Chondrocyte (in vitro differentiated cells): ENCODE measurements at regions not wholly inside any gene's neighbourhood (a gene's known extent, or its start where the extent isn't known, plus 50 kb on each side); places are given as distances from the start of the nearest gene placed in this dataset.

Source experiments
- DNase-seq: peaks from one replicate; pipeline ENCODE4 v3.0.0; 2021; ENCODE audit warnings: mixed read lengths, low spot score
- H3K27ac Mint-ChIP-seq: one replicate; pipeline ENCODE4 v1.8.0; 2021; ENCODE audit warnings: mild to moderate bottlenecking, moderate library complexity, mixed read lengths; ENCODE audit not compliant: unreplicated experiment
- H3K27me3 Mint-ChIP-seq: 2 replicates; pipeline ENCODE4 v1.8.0; 2021; ENCODE audit warnings: low read depth, mixed read lengths
- H3K36me3 Mint-ChIP-seq: 2 replicates; pipeline ENCODE4 v1.8.0; 2021; ENCODE audit warnings: low read depth, mixed read lengths
- H3K4me1 Mint-ChIP-seq: 2 replicates; pipeline ENCODE4 v1.8.0; 2021; ENCODE audit warnings: low read depth, mild to moderate bottlenecking, mixed read lengths
- H3K4me3 Mint-ChIP-seq: one replicate; pipeline ENCODE4 v1.8.0; 2021; ENCODE audit warnings: mild to moderate bottlenecking, moderate library complexity, mixed read lengths; ENCODE audit not compliant: unreplicated experiment
- H3K9me3 Mint-ChIP-seq: 2 replicates; pipeline ENCODE4 v1.8.0; 2021; ENCODE audit warnings: low read depth, mixed read lengths
- CTCF ChIP-seq: fragments of 200-600 bp; sonication (generic); IDR thresholded peaks from 2 replicates; pipeline ENCODE4 v1.5.0; 2021; ENCODE audit warnings: antibody characterized with exemption, mild to moderate bottlenecking, moderate library complexity

DNA sequence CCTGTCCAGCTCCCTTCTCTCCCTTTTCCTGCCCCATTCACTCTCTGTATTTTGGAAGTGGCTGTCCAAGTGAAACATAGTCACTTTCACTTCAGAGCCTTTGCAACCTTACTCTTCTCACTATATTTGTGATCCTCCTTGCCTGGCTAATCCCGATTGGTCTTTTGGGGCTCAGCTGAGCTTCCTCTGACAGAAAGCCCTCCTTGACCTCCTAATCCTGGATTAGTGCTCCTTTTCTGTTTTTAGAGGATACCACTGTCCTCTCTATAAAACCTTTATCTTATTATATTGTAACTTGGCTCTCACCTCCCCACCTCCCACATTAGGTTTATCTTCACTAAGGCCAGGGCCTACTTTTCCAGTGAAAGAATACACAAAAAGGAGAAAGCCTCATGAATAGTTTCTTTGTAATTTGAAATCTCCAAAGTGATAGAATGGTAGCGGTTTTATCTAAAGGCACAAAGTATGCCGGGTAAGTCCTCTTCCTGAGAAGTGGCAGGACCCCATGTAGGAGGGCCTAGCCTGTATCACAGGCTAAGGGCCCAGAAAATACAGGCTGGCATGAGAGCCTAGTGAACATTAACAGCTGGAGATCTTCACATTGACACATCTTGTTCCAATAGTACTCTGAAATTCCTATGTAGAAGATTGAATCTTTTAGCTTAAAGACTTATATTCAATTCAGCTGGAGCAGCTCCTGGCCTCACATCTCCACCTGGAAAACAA is 83.1 kb upstream of the GAREM1 start:
- no peak overlapping the region for H3K27ac Mint-ChIP-seq
- DNase-seq = no peak
- no peak overlapping the region for H3K4me3 Mint-ChIP-seq
- peaks cover 3% of the 10 kb centered on the region for H3K27me3 Mint-ChIP-seq
- no peaks in the 10 kb centered on the region for H3K4me1 Mint-ChIP-seq
- H3K9me3 Mint-ChIP-seq = no peaks in the 10 kb centered on the region
- H3K36me3 Mint-ChIP-seq = no peaks in the 10 kb centered on the region
- TF ChIP-seq CTCF = no peak

DNA sequence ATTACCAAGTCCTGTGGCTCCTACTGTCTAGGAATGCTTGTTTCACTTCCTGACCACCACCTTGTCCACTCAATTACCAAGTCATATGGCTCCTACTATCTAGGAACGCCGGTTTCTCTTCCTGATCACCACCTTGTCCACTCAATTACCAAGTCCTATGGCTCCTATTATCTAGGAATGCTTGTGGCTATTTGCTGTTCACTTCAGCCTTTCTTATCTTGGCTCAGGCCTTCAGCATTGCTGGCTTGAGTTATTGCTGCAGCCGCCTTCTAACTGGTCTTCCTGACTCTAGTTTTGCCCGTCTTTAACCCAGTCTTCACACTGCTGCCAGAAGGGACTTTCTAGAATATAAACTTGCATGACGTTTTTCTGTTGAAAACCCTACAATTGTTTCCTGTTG is 82.5 kb upstream of the GAREM1 start:
- Mint-ChIP-seq H3K4me3 (no peak overlapping the region), H3K4me1 (no peaks in the 10 kb centered on the region), H3K36me3 (no peaks in the 10 kb centered on the region), H3K27ac (no peak overlapping the region), H3K9me3 (no peaks in the 10 kb centered on the region), H3K27me3 (peaks cover 5% of the 10 kb centered on the region)
- no peak for DNase-seq
- TF ChIP-seq CTCF = no peak

DNA sequence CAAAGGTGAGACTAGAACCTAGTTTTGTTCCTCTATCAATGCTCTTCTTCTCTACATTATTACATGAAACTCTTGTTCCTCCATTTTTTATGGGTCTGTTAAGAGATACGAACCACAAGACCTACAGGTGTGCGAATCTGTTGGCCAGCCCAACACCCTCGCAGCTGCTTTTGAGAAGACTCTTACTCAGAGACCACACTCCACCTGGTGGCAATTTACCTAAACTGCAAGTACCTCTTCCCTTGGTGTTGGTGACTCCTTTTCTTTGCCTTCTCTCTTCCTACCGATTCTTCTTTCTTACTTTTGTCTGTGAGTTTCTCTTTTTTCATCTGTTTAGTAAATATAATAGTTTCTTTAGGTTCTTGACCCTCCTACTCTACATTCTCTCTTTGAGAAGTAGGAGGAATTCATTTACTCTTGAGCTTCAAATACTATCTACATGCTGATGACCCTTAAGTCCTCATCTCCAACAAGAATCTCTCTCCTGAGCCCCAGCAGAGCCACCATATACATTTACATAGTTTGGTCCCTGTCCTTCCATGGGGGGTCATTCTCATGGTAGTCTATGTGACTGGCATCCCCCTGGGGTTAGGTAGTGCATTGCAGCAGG is 81.8 kb upstream of the GAREM1 start:
- Mint-ChIP-seq H3K27ac (no peak overlapping the region), H3K27me3 (peaks cover 3% of the 10 kb centered on the region), H3K4me3 (no peak overlapping the region), H3K4me1 (no peaks in the 10 kb centered on the region), H3K9me3 (no peaks in the 10 kb centered on the region), H3K36me3 (no peaks in the 10 kb centered on the region)
- TF ChIP-seq CTCF = peak; percentile 87
- no peak for DNase-seq

DNA sequence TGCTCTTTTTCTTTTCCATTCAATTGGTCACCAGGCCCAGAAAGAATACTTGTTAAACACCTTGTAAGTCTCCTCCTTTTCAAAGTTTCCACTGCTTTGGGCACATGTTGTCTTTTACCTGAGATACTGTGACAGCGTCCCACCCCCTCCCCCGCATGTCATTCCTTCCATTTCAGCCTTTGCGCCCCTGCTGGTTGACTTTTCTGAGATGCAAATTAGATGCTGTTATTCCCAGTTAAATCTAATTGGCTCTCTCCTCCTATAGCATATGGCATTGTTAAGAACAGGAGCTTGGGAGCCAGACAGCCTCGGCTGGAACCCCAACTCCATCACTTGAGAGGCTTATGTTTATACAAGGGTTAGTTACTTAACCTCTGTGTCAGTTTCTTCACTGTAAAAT is 80.3 kb upstream of the GAREM1 start:
- no peak overlapping the region for H3K4me3 Mint-ChIP-seq

More for the DNA sequence above, 80.3 kb upstream of the GAREM1 start:
- Mint-ChIP-seq H3K36me3 (no peaks in the 10 kb centered on the region), H3K9me3 (no peaks in the 10 kb centered on the region), H3K27me3 (peaks cover 6% of the 10 kb centered on the region), H3K4me1 (no peaks in the 10 kb centered on the region), H3K27ac (no peak overlapping the region)
- DNase-seq = no peak
- TF ChIP-seq CTCF = peak; percentile 46
